NB4 (cell line): ENCODE measurements at regions not wholly inside any gene's neighbourhood (a gene's known extent, or its start where the extent isn't known, plus 50 kb on each side); places are given as distances from the start of the nearest gene placed in this dataset.

Experiments used
- DNase-seq: peaks from one replicate; pipeline ENCODE4 v3.0.0; 2010; ENCODE audit warnings: low read depth
- H3K4me3 ChIP-seq: one replicate; pipeline ENCODE4 v1.5.1; 2011; ENCODE audit warnings: mild to moderate bottlenecking, low read depth, low read length, moderate library complexity
- CTCF ChIP-seq: IDR thresholded peaks from one replicate; pipeline ENCODE4 v1.5.1; 2012; ENCODE audit warnings: low read depth, low read length
- MYC ChIP-seq: IDR thresholded peaks from 2 replicates; pipeline ENCODE4 v1.6.1; 2011; ENCODE audit warnings: low read depth, low read length
- POLR2A ChIP-seq: IDR thresholded peaks from 2 replicates; pipeline ENCODE4 v1.6.1; 2011; ENCODE audit warnings: mild to moderate bottlenecking; ENCODE audit not compliant: insufficient read length; ENCODE audit errors: extremely low read depth
- TF ChIP-seq, protein P1 (sequence below): IDR thresholded peaks from 2 replicates; pipeline ENCODE4 v1.6.1; 2011; ENCODE audit warnings: low read depth, low read length

- DNase-seq, result no peak
- H3K4me3 ChIP-seq, result no peak overlapping the region
- TF ChIP-seq, protein P1, sequence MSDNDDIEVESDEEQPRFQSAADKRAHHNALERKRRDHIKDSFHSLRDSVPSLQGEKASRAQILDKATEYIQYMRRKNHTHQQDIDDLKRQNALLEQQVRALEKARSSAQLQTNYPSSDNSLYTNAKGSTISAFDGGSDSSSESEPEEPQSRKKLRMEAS, result no peak
- TF ChIP-seq MYC (no peak), POLR2A (no peak), CTCF (no peak)
Measured at GRCh38 chr4:53722110-53722509, 130.8 kb upstream of the LNX1 start.

- TF ChIP-seq CTCF (no peak), MYC (no peak), POLR2A (no peak)
- no peak for DNase-seq
- H3K4me3 ChIP-seq, result no peak overlapping the region
Measured at GRCh38 chr4:53721263-53721662, 130.0 kb upstream of the LNX1 start.

- no peak overlapping the region for H3K4me3 ChIP-seq
- no peak for DNase-seq
- TF ChIP-seq MYC (no peak), POLR2A (no peak), CTCF (no peak)
- TF ChIP-seq, protein P1, result no peak
Measured at GRCh38 chr4:53720776-53721175, 129.5 kb upstream of the LNX1 start.

DNA sequence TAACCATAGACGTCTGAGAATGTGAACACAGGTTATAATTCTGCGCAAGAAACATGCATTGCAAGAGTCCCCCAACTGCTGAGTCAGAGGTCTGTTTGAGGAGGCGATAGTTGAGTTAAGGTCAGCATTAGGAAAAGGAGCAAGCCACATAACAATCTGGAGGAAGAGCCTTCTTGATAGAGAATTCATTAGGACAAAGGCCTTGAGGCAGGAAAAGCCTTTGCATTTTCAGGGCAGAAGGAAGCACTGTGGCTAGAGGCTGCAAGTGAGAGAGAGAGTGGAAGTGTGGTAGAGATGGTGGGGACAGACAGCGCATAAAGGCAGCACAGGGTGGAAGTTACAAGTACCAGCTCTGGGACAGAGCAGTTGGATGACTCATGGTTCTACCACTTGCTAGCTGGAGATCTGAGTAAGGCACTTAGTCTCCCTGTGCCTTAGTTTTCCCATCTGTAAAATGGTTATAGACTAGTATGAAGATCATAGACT is 125.8 kb upstream of the LNX1 start:
- H3K4me3 ChIP-seq, result no peak overlapping the region
- peak; percentile 76 for DNase-seq
- TF ChIP-seq POLR2A, result no peak
- TF ChIP-seq, protein P1, result 0 out of 2 replicates have a peak, but pooled peaks have one; percentile 9

DNA sequence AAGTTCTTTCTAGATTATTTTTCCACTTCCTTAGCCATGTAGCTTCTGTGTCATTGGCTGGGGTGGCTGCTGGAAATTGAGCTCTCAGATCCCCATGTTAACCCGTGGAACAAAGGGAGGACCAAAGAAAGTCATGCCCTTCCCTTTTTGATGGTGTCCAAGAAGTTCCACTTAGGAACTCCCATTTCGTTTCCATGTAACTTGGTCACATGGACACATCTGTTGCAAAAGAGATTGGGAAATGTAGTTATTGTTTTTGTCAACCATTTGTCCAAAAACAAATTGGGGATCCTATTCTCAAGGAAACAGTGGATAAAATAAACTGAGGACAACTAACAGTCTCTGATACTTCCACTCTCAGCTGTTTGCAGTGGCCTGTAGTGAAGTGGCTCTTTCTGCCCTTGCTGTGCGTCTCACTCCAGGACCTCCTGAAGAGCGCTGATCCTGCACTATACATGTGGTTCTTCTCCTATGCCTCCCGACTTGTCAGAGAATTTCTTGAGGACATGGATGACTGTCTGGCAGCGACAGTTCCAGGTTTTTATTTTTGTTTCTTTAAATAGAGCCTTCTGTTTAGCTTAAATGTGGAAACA is 125.3 kb upstream of the LNX1 start:
- H3K4me3 ChIP-seq, result no peak overlapping the region
- TF ChIP-seq MYC (no peak), POLR2A (no peak), CTCF (no peak)
- TF ChIP-seq, protein P1, result no peak
- peak; percentile 7 for DNase-seq

- TF ChIP-seq POLR2A, result no peak
- no peak for TF ChIP-seq MYC
- TF ChIP-seq, protein P1, result no peak
- TF ChIP-seq CTCF, result no peak
- no peak for DNase-seq
- no peak overlapping the region for H3K4me3 ChIP-seq
Measured at GRCh38 chr4:53716011-53716410, 124.7 kb upstream of the LNX1 start.
